ENCODE measurements at regions not wholly inside any gene's neighbourhood (a gene's known extent, or its start where the extent isn't known, plus 50 kb on each side); places are given as distances from the start of the nearest gene placed in this dataset.

GRCh38 chr15:38074029-38074428 lies 139.6 kb downstream of the TMCO5A start:
- TF ChIP-seq CTCF (IDR thresholded peaks at IDR 0.05) (no peak), EP300 (IDR thresholded peaks at IDR 0.05) (no peak), POLR2A (IDR thresholded peaks at IDR 0.05) (no peak)

Measured in ovary (tissue), 3 donors.